ENCODE measurements at regions not wholly inside any gene's neighbourhood (a gene's known extent, or its start where the extent isn't known, plus 50 kb on each side); places are given as distances from the start of the nearest gene placed in this dataset.

- TF ChIP-seq CTCF (IDR thresholded peaks at IDR 0.05; ENCODE audit: insufficient read depth, low read depth, low read length) (no peak), EZH2 (IDR thresholded peaks at IDR 0.05; ENCODE audit: insufficient read depth, low read length) (no peak)
Observed at GRCh38 chrX:867502-867901, 236.9 kb downstream of the SHOX start.
